Renal cortex interstitium (tissue), 11 donors: ENCODE measurements at regions not wholly inside any gene's neighbourhood (a gene's known extent, or its start where the extent isn't known, plus 50 kb on each side); places are given as distances from the start of the nearest gene placed in this dataset.

Experiments used
- DNase-seq, 11 donors: peaks; one replicate each; pipeline ENCODE4 v3.0.0-alpha.2; 2013; ENCODE audit warnings: low read depth in 9 of 11, low spot score in 4 of 11; ENCODE audit errors: extremely low read depth in 1 of 11

DNA sequence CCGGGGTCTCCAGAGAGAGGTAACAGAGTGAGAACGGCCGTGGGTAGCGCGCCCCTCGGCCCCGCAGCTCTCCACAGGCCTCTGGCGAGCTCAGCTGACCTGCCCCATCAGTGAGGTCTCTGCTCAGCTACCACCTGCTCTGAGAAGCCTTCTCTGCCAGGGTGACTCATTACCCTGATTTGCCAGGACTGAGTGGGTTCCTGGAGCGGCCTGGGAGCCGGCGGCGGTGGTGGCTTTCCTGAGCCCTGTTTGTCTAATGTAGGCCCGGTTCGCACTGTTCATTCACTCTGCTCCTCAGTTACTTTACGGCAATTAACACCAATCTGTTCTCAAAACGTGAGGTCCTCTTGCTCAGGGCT is 351.0 kb upstream of the B3GAT1 start:
- no peak for DNase-seq

DNA sequence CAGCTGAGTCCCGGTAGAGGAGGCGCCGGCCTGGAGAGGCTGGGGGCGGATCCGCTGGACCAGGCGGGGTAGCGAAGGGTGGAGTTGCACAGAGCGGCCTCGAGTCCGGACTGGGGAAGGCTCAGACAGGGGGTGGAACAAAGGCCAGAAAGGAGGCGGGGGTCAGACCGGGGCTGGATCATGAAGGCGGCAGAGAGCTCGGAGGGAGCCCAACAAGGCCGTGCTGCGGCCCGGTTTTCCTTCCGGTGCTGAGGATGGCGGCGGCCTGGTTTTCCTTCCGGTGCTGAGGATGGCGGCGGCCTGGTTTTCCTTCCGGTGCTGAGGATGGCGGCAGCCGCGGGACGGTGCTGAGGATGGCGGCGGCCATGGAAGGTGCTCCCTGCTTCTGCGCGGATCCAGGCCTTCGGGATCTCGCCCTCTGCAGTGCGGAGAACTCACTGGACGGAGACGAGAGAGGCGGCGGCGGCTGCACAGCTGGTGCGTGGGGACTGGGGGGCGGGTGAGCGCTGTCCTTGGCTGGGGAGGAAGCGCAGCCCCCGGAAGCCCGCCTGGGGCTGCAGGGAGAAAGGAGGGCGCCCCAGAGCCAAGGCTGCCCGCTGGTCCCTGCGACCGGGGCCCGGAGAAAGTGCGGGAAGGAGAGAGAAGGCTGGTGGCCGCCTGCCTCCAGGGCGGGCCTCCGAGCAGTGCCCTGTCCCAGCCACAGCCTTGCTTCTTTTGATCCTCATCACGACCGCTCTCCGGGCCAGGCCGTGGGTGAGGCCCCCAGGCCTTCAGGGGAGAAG is 350.4 kb upstream of the B3GAT1 start:
- DNase-seq: no peak

DNA sequence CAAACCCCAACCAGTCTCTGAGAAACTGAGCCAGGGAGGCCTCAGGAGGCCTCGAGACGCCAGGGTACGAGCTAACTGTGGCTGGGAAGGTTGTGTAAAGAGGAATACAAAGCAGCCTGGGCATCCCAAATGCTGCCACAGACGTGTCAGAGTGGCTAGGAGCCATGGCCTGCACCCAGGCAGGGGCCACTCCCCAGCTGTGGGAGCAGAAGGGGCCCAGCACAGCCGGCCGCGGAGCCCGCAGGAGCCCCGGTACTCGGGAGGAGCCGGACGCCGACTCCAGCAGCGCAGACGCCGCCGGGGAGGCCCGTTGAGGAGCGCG is 349.8 kb upstream of the B3GAT1 start:
- DNase-seq: no peak

GRCh38 chr11:134761386-134761785 is 349.3 kb upstream of the B3GAT1 start:
- DNase-seq: no peak

DNA sequence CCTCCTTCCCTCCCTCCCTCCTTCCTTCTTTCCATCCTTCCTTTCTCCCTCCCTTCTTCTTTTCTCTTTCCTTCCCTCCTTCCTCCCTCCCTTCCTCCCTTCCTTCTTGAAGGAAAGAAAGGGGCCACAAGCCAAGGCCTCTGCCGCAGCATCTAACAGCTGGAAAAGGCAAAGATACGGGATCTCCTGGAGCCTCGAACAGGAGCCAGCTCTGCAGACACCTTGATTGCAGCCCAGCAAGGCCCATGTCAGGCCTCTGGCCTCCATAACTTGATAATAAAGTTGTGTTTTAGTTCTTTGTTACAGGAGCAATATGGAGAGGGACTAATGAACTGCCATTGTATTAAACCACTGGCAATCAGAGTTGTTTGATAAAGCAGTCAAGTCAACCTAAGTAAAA is 348.9 kb upstream of the B3GAT1 start:
- no peak for DNase-seq

DNA sequence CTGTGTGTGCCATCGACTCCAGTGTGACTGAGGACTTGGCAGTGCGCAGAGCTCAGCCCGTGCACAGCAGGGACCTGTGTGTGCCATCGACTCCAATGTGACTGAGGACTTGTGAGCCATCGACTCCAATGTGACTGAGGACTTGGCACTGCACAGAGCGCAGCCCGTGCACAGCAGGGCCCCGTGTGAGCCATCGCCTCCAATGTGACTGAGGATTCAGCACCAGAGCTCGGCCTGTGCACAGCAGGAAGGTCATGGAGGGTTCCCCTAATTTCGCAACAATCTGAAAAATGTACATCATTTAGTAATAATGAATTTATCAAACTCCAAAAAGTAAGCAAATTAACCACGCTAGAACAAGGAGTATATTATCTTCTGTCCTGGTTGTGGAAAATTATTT is 348.3 kb upstream of the B3GAT1 start:
- no peak for DNase-seq

GRCh38 chr11:134759855-134760254 is 347.8 kb upstream of the B3GAT1 start:
- no peak for DNase-seq

DNA sequence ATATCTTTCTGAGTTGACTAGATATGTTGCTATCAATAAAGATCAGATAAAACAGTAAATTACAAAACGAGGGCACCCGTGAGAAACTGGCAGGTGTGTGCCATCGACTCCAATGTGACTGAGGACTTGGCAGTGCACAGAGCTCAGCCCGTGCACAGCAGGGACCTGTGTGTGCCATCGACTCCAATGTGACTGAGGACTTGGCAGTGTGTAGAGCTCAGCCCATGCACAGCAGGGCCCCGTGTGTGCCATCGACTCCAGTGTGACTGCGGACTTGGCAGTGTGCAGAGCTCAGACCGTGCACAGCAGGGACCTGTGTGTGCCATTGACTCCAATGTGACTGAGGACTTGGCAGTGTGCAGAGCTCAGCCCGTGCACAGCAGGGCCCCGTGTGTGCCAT is 347.2 kb upstream of the B3GAT1 start:
- no peak for DNase-seq

DNA sequence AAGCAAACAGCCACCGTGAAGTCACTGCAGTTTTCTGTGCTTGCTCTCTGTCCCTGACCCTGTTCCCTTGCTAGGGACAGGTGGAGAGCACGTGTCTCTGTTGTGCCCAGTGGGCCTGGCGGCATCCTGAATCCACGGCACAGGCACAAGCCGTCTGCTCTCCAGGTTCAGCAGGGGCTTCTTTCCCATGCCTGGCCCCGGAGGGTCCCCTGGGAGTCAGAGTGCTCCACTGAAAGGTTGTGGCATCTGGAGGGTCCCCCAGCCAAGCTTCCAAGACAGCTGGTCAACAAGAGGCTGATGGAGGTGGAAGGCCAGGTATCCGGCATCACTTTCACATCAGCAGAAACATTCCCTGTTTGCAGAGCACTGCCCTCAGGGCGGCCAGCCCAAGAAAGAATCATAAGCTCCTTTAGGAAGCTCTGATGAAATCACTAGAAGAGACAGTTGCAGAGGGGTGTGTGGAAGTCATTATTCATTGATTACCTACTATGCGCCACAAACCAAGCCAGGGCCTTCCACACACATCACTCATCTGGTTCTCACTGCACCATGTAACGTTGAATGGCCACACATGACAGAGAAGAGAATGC is 346.4 kb upstream of the B3GAT1 start:
- DNase-seq: no peak

GRCh38 chr11:134757633-134758032 is 345.6 kb upstream of the B3GAT1 start:
- DNase-seq: no peak

DNA sequence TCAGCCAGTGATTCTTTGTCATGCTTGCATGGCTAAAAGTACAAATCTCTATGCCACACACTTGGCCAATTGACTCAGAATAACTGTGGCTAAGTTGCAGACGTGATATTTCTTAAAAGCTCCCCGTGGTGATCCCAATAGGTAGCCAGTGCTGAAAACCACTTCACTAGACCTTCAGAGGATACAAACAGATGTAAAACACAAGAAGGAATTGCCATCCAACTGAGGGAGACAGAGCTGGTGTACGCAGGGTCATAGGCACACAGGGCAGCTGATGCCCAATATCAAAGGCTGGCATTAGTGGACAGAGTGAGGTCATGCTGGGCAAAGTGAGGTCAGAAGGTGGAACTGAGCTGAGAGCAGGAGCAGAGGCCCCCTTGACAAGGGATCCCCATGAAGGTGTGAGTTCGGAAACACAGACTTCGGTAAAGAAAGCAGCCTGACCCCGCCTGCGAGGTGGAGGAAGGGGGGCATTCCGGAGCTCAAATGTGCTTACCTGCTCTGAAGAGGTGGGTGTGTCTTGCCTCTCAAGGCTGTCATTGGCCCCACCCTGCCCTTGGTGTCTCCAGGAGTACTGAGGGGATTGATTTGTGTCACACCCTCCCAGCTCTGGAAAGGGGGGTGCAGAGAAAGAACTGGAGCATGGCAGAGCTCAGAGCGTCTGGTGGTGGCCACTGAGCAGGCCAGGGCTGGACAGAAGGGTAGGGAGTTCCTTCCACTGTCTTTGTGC is 344.9 kb upstream of the B3GAT1 start:
- DNase-seq: no peak

DNA sequence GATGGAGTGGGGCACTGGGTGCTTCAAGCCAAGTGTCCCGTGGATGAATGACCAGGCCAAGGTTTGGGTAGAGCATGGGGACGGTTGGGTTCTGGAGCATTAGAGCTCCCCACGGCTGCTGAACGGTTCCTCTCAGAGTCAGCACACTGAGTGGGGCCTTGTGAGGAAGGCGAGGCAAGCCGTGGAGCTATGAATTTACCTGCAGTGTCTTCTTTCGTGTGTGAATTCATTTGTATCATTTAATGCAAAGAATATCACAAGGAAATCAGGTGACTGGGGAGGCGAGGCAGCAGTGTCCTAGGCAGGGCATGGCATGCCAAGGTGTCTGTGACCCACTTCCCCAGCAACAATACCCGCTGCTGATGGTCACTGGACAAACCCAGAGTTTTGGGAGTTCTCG is 343.5 kb upstream of the B3GAT1 start:
- DNase-seq: no peak

DNA sequence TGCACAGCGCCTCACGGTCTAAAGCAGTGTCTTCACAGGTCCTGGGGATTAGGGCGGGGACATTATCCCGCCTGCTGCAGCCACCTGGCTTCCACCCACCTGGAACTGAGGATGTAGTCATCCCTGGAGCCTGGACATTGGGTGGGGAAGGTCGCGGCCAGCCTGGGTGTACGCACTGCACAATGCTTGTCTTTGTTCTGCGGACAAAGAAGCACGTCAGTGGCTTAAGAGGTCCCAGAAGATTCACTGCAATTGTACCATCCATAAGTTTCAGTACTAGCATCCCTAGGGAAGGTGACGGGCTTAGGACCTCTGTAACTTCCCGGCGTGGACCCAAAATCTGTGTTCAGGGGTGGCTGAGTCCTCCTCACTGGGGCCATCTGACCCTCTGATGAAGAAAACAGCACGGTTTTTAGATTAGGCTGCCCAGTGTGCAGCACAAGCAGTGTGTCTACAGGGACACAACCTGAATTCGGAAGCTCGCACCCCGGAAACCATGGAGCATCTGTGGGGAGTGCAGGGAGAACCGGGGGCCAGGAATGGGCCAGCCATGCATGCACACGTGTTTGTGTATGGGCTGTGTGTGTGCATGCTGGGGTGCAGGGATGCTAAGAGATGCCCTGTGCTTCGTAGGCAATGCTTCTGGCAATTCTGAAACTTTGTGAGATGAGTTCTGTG is 342.6 kb upstream of the B3GAT1 start:
- DNase-seq: no peak

- no peak for DNase-seq
Measured at GRCh38 chr11:134753771-134754520, 341.9 kb upstream of the B3GAT1 start.

DNA sequence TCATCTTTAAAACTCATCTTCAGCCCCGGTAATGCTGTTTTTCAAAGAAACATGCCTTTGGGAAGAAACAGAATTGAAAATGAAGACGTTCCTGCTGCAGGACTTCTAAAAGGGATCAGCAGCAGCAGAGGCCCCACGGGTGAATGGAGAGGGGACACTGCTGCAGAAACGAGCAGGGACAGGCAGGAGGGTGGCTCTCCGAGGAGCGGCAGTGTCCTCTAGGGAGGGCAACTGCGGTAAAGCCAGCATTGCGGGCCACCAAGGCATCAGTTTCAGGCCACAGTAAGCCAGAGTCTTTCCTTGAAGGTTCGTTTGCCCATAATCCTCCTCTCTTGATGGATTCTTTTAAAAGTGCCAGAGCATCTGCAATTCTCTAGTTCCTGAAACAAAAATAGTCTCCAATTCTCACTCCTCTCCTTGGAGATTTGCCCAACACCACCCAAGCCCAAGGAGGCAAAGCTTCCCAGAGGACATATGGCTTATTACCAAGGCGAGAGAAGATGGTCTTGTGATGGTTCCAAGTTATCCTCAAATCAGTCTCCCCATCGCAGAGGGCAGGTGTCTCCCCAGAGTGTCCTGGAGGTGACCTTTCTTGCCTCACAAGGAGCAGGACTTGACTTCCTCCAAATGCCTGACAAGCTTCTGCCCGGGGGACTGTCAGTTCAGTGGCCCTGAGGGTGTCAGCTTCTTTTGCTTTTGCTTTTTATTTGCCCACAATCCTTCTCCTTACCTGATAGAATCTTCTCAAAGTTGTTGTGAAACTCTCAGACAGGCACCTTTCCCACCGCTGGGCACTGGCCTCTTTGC is 341.1 kb upstream of the B3GAT1 start:
- no peak for DNase-seq

- no peak for DNase-seq
Measured at GRCh38 chr11:134752526-134752925, 340.5 kb upstream of the B3GAT1 start.

- no peak for DNase-seq
Measured at GRCh38 chr11:134751766-134752165, 339.7 kb upstream of the B3GAT1 start.

DNA sequence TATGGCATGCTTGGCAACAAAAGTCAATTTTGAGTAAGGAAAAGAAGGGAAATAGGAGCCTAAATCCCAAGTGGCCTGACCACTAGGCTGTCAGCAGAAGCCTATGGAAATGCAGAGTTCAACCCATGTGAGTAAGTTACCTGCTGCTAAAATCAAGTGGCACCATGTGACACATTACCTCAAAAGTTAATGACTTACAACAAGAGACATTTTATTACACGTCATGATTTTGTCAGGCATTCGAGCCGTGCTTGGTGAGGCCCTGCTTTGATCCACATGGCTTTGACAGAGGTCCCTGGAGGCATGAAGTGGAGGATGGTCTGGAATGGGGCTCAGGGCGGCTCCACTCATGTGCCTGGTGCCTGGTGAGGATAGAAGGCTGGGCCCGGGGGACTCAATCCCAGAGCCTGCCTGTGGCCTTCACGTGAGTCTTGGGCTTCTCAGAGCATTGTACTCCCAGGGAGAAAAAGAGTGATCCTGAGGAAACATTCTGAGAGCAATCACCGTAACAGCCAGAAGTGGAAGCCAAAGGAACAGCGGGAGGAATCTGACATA is 339.1 kb upstream of the B3GAT1 start:
- no peak for DNase-seq
